ENCODE measurements at regions not wholly inside any gene's neighbourhood (a gene's known extent, or its start where the extent isn't known, plus 50 kb on each side); places are given as distances from the start of the nearest gene placed in this dataset.

GRCh38 chr19:27777242-27777641 is 1435.7 kb downstream of the UQCRFS1 start:
- no peak for DNase-seq

- no peak for DNase-seq
Observed at GRCh38 chr19:27776524-27776923, 1436.4 kb downstream of the UQCRFS1 start.

- DNase-seq, result no peak
Observed at GRCh38 chr19:27776020-27776419, 1436.9 kb downstream of the UQCRFS1 start.

GRCh38 chr19:27775395-27775794 is 1437.6 kb downstream of the UQCRFS1 start:
- no peak for DNase-seq

- DNase-seq, result no peak
Observed at GRCh38 chr19:27774827-27775226, 1438.1 kb downstream of the UQCRFS1 start.

GRCh38 chr19:27774337-27774736 is 1438.6 kb downstream of the UQCRFS1 start:
- DNase-seq, result no peak

- no peak for DNase-seq
Observed at GRCh38 chr19:27773318-27774094, 1439.4 kb downstream of the UQCRFS1 start.

GRCh38 chr19:27772059-27772458 is 1440.9 kb downstream of the UQCRFS1 start:
- no peak for DNase-seq

GRCh38 chr19:27770095-27770494 is 1442.9 kb downstream of the UQCRFS1 start:
- DNase-seq, result no peak

- no peak for DNase-seq
Observed at GRCh38 chr19:27767234-27767633, 1445.7 kb downstream of the UQCRFS1 start.

GRCh38 chr19:27765912-27766725 is 1446.8 kb downstream of the UQCRFS1 start:
- DNase-seq, result no peak

- DNase-seq, result no peak
Observed at GRCh38 chr19:27765397-27765796, 1447.6 kb downstream of the UQCRFS1 start.

- no peak for DNase-seq
Observed at GRCh38 chr19:27764186-27764804, 1448.7 kb downstream of the UQCRFS1 start.

- DNase-seq, result no peak
Observed at GRCh38 chr19:27762933-27763332, 1450.0 kb downstream of the UQCRFS1 start.

- DNase-seq, result no peak
Observed at GRCh38 chr19:27759896-27760295, 1453.1 kb downstream of the UQCRFS1 start.

- no peak for DNase-seq
Observed at GRCh38 chr19:27758626-27759505, 1454.1 kb downstream of the UQCRFS1 start.

- DNase-seq, result no peak
Observed at GRCh38 chr19:27754700-27755099, 1458.3 kb downstream of the UQCRFS1 start.

- no peak for DNase-seq
Observed at GRCh38 chr19:27753622-27754021, 1459.3 kb downstream of the UQCRFS1 start.

GRCh38 chr19:27752530-27753184 is 1460.3 kb downstream of the UQCRFS1 start:
- no peak for DNase-seq

GRCh38 chr19:27751044-27751391 is 1461.9 kb downstream of the UQCRFS1 start:
- no peak for DNase-seq

- no peak for DNase-seq
Observed at GRCh38 chr19:27750391-27751043, 1462.4 kb downstream of the UQCRFS1 start.

Measured in activated CD4-positive, alpha-beta T cell treated with anti-CD3 and anti-CD28 coated beads for 1 hour (primary cell).